GM03348 (cell line): ENCODE measurements at regions not wholly inside any gene's neighbourhood (a gene's known extent, or its start where the extent isn't known, plus 50 kb on each side); places are given as distances from the start of the nearest gene placed in this dataset.

Experiments used
- DNase-seq: peaks from one replicate; pipeline ENCODE4 v3.0.0; 2012; ENCODE audit warnings: low spot score

- no peak for DNase-seq
Observed at GRCh38 chr6:131510094-131510493, 62.9 kb upstream of the ARG1 start.

GRCh38 chr6:131510591-131510990, 62.4 kb upstream of the ARG1 start:
- no peak for DNase-seq

- peak; percentile 56 for DNase-seq
Observed at GRCh38 chr6:131519670-131520436, 53.2 kb upstream of the ARG1 start.
